ENCODE measurements at regions not wholly inside any gene's neighbourhood (a gene's known extent, or its start where the extent isn't known, plus 50 kb on each side); places are given as distances from the start of the nearest gene placed in this dataset.

DNA sequence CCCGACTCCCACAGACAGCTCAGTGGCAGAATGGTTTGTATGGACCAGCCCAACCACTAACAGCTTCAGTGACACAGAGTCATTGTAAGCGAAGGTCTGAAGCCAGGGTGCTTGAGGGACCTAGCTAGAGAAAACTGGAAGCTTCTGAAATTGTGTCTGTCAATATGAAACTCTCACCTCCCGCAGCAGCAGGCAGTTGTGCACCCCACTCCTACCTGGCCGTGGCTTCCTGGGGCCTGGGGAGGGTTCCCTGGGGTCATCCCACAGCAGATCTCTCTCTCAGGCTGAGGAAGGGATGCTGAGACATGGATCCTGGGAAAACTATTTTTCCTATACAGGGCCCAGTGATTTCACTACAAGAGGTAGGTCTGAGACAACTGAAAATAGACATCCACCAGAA lies 229.5 kb downstream of the TFCP2L1 start:
- Histone ChIP-seq H3K36me3 (replicated peaks in 1 of 2; ENCODE audit: insufficient read depth in 1 of 2, low read depth in 2 of 2) (no peaks in the 10 kb centered on the region), H3K9me3 (no peaks in the 10 kb centered on the region), H3K27ac (no peak overlapping the region), H3K27me3 (no peaks in the 10 kb centered on the region), H3K4me1 (peaks cover 10% of the 10 kb centered on the region), H3K4me3 (no peak overlapping the region)
- intact Hi-C loops (cut with DNase I): no loop called here
- no peak for DNase-seq
- ATAC-seq: no peak
- TF ChIP-seq, protein P1, sequence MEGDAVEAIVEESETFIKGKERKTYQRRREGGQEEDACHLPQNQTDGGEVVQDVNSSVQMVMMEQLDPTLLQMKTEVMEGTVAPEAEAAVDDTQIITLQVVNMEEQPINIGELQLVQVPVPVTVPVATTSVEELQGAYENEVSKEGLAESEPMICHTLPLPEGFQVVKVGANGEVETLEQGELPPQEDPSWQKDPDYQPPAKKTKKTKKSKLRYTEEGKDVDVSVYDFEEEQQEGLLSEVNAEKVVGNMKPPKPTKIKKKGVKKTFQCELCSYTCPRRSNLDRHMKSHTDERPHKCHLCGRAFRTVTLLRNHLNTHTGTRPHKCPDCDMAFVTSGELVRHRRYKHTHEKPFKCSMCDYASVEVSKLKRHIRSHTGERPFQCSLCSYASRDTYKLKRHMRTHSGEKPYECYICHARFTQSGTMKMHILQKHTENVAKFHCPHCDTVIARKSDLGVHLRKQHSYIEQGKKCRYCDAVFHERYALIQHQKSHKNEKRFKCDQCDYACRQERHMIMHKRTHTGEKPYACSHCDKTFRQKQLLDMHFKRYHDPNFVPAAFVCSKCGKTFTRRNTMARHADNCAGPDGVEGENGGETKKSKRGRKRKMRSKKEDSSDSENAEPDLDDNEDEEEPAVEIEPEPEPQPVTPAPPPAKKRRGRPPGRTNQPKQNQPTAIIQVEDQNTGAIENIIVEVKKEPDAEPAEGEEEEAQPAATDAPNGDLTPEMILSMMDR (IDR thresholded peaks at IDR 0.05): no peak
- WGBS, 2 donors: 73 to 74% methylated on average over 4 of the region's 4 CpGs

DNA sequence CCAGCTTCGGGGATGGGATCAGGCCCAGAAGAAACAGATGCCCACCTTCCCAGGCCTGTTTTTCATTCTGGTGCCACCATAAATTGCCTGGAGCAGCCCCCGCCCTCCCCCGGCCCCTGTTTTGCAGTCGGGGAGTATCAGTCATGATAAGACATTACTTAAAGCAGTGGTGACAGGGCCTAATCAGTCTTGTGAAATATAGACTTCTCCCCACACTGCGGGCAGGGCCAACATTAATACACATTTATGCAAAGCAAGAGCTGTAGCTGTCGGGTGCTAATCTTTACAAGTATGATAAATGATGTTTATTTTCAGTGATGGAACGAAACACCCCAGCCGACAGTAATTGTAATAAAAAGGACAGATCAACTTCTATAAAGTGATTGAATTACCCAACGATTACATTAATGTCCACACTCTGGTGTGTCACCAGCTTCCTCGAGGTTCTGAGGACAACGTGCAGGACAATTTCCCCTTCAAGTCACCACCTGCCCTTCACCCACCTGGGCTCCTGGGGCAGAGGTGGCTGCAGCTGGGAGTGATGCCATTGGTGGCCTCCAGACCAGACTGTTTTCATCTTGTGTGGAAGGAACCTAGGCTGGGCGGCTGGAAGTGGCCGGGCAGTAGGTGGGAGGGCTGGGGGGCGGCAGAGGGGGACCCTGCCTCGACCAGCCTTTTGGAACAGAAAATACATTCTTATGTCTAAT lies 226.0 kb downstream of the TFCP2L1 start:
- ATAC-seq (no peak), DNase-seq (peak in 3 of 4 donors; percentile 9 to 43 (median 37))
- Histone ChIP-seq H3K27ac (no peak overlapping the region), H3K36me3 (replicated peaks in 1 of 2; ENCODE audit: insufficient read depth in 1 of 2, low read depth in 2 of 2) (no peaks in the 10 kb centered on the region), H3K4me3 (no peak overlapping the region), H3K9me3 (no peaks in the 10 kb centered on the region), H3K4me1 (peaks cover 10% of the 10 kb centered on the region), H3K27me3 (no peaks in the 10 kb centered on the region)
- WGBS, 2 donors: 22 to 31% methylated on average over 10 to 15 of the region's 15 CpGs
- intact Hi-C loops (cut with DNase I): no loop called here
- TF ChIP-seq, protein P1 (IDR thresholded peaks at IDR 0.05): no peak
- no peak for TF ChIP-seq POLR2A (IDR thresholded peaks at IDR 0.05)

DNA sequence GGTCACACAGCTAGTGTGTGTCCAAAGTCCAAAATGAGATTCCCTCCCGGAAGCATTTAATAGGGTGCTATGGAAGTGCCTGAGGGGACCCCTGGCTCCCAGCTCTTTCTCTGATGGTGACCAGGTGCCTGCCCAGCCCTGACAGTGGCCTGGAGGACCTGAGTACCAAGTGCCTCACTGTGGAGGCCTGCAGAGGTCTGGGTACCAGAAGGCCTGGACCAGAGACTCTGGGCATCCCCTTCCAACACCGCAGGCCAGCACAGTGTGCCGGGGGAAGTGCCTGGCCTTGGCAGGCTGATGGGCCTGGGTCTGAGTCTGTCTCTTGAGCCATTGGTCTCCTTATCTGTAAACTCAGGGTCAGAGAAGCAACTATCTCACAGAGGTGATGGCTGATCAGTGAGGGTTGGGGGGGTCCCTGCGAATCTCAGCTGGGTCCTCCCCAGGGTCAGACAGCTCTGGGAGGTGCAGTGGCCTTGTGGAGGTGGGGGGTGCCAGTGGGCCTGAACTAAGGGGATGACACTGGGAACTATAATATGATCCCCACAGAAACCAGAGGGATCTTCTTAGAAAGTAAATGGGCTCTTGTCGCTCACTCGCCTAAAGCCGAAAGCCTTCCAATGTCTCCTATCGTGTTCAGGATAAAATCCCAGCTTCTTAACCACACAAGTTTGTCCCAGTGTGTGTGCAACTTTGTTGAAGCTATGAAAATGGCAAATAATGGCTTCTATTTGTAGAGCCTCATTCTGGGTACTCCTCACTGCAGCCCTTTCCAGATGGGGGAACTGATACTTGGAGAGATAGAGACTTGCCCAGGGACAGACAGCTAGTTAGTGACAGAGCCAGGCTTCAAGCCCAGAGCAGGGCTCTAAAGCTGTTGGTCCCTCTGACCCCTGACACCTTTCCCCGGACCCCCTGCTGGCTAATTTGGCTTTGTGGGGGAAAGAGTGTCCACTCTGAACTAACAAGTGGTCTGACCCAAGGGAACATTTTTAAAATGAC lies 225.1 kb downstream of the TFCP2L1 start:
- no peaks in the 10 kb centered on the region for H3K27me3 ChIP-seq
- TF ChIP-seq POLR2A (IDR thresholded peaks at IDR 0.05): no peak
- TF ChIP-seq, protein P1 (IDR thresholded peaks at IDR 0.05): no peak
- DNase-seq (no peak), ATAC-seq (no peak)
- H3K27ac ChIP-seq: no peak overlapping the region
- intact Hi-C loops (cut with DNase I): no loop called here
- H3K36me3 ChIP-seq (replicated peaks in 1 of 2; ENCODE audit: insufficient read depth in 1 of 2, low read depth in 2 of 2): no peaks in the 10 kb centered on the region
- H3K4me3 ChIP-seq: no peak overlapping the region
- 85 to 86% methylated on average over 6 to 9 of the region's 9 CpGs for WGBS, 2 donors
- H3K9me3 ChIP-seq: no peaks in the 10 kb centered on the region
- peaks cover 10% of the 10 kb centered on the region for H3K4me1 ChIP-seq

DNA sequence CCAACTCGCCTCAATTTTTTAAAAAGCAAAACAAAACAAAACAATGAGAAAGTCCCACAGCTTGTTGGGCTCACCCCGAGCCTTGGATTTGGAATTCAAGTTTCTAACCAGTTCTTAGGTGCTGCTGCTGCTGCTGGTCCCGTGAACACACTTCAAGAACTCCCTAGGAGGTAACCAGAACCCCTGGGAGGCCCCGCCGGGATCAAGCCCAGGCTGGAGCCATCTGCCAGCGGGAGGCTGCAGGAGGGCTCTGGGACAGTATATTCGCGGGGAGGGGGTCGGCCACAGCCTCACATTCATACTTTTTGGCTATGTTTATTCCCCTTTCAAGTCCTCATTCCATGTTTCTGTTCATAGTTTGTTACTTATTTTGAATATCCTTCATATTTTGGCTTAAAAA lies 223.4 kb downstream of the TFCP2L1 start:
- DNase-seq (no peak), ATAC-seq (no peak)
- Histone ChIP-seq H3K4me3 (no peak overlapping the region), H3K4me1 (peaks cover 10% of the 10 kb centered on the region), H3K36me3 (replicated peaks in 1 of 2; ENCODE audit: insufficient read depth in 1 of 2, low read depth in 2 of 2) (no peaks in the 10 kb centered on the region), H3K27me3 (no peaks in the 10 kb centered on the region), H3K9me3 (no peaks in the 10 kb centered on the region), H3K27ac (no peak overlapping the region)
- WGBS, 2 donors: 81 to 82% methylated on average over 8 to 9 of the region's 9 CpGs
- intact Hi-C loops (cut with DNase I): no loop called here
- TF ChIP-seq, protein P1 (IDR thresholded peaks at IDR 0.05): no peak
- no peak for TF ChIP-seq POLR2A (IDR thresholded peaks at IDR 0.05)
